ENCODE measurements at regions not wholly inside any gene's neighbourhood (a gene's known extent, or its start where the extent isn't known, plus 50 kb on each side); places are given as distances from the start of the nearest gene placed in this dataset.
"Not testable (repeated sequence)": the region's sequence is repeated elsewhere in the genome, so short reads cannot be mapped to it uniquely, and the experiment has no call there.

DNA sequence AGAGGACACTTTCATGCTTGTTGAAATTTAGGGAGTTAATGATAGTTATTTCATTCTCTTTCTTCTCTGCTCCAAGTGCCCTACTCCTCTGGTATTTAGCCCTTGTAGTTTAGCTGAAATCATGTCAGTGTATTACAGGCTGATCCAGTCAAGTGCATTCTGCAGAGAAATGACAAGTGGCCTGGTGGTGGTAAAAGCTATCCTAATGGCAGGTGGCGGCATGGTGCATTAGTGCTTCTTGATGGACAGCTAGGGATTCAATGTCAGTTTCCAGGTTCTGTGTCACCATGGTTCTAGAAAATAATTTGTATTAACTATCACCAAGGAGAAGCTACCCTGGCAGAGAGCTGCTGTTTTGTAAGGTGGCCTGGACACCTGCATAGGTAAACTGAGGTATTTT is 90.0 kb upstream of the BNIP2 start:
- no peak for DNase-seq

GRCh38 chr15:59764775-59765174 is 75.7 kb upstream of the BNIP2 start:
- DNase-seq, result no peak

DNA sequence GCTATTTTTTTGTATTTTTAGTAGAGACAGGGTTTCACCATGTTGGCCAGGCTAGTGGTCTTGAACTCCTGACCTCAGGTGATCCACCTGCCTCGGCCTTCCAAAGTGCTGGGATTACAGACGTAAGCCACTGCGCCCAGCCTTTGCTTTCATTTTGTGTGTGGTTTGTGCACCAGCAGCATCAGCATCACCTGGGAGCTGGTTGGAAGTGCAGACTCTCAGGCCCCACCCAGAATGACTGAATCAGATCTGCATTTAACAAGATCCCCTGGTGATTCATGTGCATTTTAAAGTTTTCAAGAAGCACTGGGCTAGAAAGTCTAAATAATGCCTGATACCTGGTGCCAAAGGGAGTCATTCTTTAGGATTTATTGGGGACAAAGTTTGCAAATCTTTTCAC is 73.4 kb upstream of the BNIP2 start:
- no peak for DNase-seq

GRCh38 chr15:59760256-59760655 is 71.1 kb upstream of the BNIP2 start:
- DNase-seq, result not testable (repeated sequence)

DNA sequence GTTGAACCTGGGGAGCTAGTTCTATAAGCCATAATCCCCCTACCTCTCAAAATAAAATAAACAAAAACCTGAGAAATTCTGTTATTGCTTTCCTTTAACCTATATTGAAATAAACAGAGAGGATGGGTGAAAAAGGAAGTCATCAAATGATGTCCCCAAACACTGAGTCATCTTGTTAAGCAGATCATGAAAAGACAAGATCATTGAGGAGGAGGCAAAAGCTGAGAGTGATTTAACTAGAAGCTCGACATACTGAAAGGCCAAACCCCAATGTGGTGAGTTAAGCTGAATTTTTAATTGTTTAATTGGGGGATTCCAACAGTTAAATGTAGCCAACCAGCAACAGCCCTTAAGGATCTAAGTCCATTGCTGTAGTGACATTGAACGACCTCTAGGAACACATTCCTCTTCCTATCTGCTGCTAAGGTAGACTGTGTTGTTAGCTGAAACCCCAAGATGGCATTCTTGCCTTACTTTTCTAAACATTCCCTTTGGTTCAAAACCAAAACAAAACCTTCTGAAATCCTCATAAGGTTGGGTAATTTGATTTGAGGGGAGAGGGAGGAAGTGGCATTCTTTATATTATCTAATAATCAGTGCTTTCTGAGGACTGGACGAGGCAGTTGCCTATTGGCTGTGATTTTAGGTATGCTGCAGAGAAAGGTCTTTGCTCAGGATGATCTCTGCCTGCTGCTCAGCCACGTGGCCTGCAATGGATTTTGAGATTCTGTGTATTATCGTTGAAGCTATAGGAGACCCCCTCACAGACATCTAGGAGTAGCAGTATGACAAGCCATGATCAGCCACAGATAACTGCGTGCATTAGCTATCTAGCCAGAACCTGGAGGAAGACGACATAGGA is 62.7 kb upstream of the BNIP2 start:
- no peak for DNase-seq

DNA sequence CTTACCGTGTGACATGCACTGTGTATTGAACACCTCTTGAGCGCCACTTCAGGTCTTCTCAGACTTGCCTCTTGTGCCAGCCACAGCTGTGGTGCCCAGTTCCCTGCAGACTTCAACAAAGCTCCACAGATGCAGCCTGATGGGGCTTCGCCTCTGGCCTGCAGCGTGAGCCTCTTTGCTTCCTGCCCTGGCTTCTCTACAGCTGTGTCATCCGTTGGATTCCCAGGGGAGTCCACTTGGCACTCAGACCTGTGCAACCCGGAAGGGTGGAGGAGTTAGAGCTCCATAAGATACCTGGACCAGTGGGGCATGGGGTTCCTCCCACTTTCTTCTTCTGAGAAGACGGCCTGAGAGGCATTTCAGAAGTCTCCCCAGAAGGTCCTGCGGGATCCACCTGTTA is 57.7 kb upstream of the BNIP2 start:
- DNase-seq, result no peak

- no peak for DNase-seq
These were observed 52.3 kb upstream of the BNIP2 start for GRCh38 chr15:59741274-59741906.

- DNase-seq, result no peak
These were observed 50.6 kb upstream of the BNIP2 start for GRCh38 chr15:59739557-59740186.

Measured in amniotic stem cell (primary cell).